GM19324 (cell line): ENCODE measurements at regions not wholly inside any gene's neighbourhood (a gene's known extent, or its start where the extent isn't known, plus 50 kb on each side); places are given as distances from the start of the nearest gene placed in this dataset.

Source experiments
- ATAC-seq: cut with Tn5 transposase; IDR thresholded peaks from one replicate; pipeline ENCODE4 v1.9.1; 2021; ENCODE audit warnings: mild to moderate bottlenecking, moderate library complexity; ENCODE audit not compliant: unreplicated experiment, low FRiP score

GRCh38 chr9:1261266-1261665, 211.1 kb downstream of the DMRT2 start:
- ATAC-seq = no peak

GRCh38 chr9:1261879-1262766, 212.0 kb downstream of the DMRT2 start:
- ATAC-seq = no peak

GRCh38 chr9:1267141-1267570, 217.0 kb downstream of the DMRT2 start:
- ATAC-seq = peak; percentile 66

GRCh38 chr9:1267581-1267980, 217.4 kb downstream of the DMRT2 start:
- no peak for ATAC-seq

GRCh38 chr9:1269533-1270315, 219.6 kb downstream of the DMRT2 start:
- ATAC-seq = no peak

GRCh38 chr9:1271367-1271766, 221.2 kb downstream of the DMRT2 start:
- ATAC-seq = no peak

- ATAC-seq = no peak
Measured at GRCh38 chr9:1271786-1272185, 221.6 kb downstream of the DMRT2 start.

- ATAC-seq = no peak
Measured at GRCh38 chr9:1272488-1272887, 222.3 kb downstream of the DMRT2 start.

- no peak for ATAC-seq
Measured at GRCh38 chr9:1273859-1274258, 223.7 kb downstream of the DMRT2 start.

GRCh38 chr9:1274334-1274733, 224.2 kb downstream of the DMRT2 start:
- ATAC-seq = no peak

GRCh38 chr9:1276474-1276873, 226.3 kb downstream of the DMRT2 start:
- ATAC-seq = no peak

GRCh38 chr9:1284727-1285126, 234.6 kb downstream of the DMRT2 start:
- ATAC-seq = no peak

GRCh38 chr9:1285526-1285925, 235.4 kb downstream of the DMRT2 start:
- ATAC-seq = no peak

- ATAC-seq = no peak
Measured at GRCh38 chr9:1292384-1292783, 242.2 kb downstream of the DMRT2 start.

- no peak for ATAC-seq
Measured at GRCh38 chr9:1294641-1295258, 244.6 kb downstream of the DMRT2 start.

- no peak for ATAC-seq
Measured at GRCh38 chr9:1296331-1296730, 246.2 kb downstream of the DMRT2 start.

- ATAC-seq = no peak
Measured at GRCh38 chr9:1298046-1298445, 247.9 kb downstream of the DMRT2 start.

- no peak for ATAC-seq
Measured at GRCh38 chr9:1300941-1301340, 250.8 kb downstream of the DMRT2 start.

- no peak for ATAC-seq
Measured at GRCh38 chr9:1303932-1304331, 253.8 kb downstream of the DMRT2 start.

GRCh38 chr9:1311462-1312042, 261.4 kb downstream of the DMRT2 start:
- ATAC-seq = no peak

- ATAC-seq = no peak
Measured at GRCh38 chr9:1319436-1319835, 269.3 kb downstream of the DMRT2 start.
